ENCODE measurements at regions not wholly inside any gene's neighbourhood (a gene's known extent, or its start where the extent isn't known, plus 50 kb on each side); places are given as distances from the start of the nearest gene placed in this dataset.

DNA sequence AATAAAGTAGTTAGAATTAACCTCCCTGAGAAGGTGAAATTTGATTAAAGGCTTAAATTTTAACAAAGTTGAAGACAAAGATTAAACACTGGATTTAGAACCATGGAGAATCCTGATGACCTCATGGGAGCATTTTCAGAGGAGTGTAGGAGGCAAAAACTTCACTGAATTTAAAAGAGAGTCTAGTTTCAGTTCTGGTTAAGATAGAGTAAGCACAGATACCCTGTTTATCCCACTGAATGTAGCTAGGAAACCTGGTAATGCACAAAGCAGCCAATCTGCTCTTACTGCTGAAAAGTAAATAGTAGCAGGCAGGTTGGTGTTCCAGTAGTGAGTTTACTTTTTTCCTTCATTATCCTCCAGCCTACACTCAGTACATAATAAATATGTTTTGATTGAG, 654.9 kb upstream of the SYT4 start:
- no peak for DNase-seq (ENCODE audit: low spot score)
- TF ChIP-seq, protein P1, sequence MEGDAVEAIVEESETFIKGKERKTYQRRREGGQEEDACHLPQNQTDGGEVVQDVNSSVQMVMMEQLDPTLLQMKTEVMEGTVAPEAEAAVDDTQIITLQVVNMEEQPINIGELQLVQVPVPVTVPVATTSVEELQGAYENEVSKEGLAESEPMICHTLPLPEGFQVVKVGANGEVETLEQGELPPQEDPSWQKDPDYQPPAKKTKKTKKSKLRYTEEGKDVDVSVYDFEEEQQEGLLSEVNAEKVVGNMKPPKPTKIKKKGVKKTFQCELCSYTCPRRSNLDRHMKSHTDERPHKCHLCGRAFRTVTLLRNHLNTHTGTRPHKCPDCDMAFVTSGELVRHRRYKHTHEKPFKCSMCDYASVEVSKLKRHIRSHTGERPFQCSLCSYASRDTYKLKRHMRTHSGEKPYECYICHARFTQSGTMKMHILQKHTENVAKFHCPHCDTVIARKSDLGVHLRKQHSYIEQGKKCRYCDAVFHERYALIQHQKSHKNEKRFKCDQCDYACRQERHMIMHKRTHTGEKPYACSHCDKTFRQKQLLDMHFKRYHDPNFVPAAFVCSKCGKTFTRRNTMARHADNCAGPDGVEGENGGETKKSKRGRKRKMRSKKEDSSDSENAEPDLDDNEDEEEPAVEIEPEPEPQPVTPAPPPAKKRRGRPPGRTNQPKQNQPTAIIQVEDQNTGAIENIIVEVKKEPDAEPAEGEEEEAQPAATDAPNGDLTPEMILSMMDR (IDR thresholded peaks at IDR 0.05; ENCODE audit: extremely low read depth, missing control alignments): no peak

GRCh38 chr18:43933177-43933576, 655.9 kb upstream of the SYT4 start:
- TF ChIP-seq, protein P1 (IDR thresholded peaks at IDR 0.05; ENCODE audit: extremely low read depth, missing control alignments): no peak
- no peak for DNase-seq (ENCODE audit: low spot score)

DNA sequence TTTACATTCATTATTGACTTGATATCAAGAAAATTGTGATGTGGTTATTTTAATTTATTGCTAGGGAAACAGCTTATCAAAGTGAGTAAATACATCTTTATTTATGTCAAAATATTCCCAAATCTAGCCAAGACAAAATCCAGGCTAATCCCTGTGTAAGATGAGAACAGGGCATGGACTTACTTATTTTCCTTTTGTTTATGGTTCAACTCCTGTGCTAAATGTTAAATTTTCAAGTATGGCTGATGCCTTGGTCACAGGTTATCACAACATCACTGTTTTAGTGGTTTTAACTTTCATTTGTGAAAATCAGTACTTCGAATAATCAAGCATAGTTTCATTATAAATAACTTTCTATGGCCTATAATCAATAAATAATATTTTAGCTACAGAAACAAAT, 657.0 kb upstream of the SYT4 start:
- TF ChIP-seq, protein P1 (IDR thresholded peaks at IDR 0.05; ENCODE audit: extremely low read depth, missing control alignments): no peak
- no peak for DNase-seq (ENCODE audit: low spot score)

GRCh38 chr18:43934781-43935471, 657.6 kb upstream of the SYT4 start:
- no peak for DNase-seq (ENCODE audit: low spot score)
- TF ChIP-seq, protein P1 (IDR thresholded peaks at IDR 0.05; ENCODE audit: extremely low read depth, missing control alignments): no peak

DNA sequence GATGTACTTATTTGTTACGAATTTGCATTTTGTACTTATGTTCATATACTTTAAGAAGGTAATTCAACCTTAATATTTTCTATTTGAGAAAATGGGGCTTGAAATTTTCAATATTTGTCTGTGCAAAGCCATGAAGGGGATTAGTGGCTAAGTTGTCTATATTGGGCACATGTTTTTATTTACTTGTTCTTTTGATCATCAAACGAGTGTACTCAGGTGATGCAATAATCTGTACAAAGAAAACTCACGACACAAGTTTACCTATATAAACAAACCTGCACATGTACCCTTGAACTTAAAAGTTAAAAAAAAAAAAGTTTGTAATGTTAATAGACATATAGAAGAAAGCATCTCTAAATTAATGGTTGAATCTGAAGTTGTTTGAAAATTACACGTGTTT, 658.9 kb upstream of the SYT4 start:
- no peak for DNase-seq (ENCODE audit: low spot score)
- TF ChIP-seq, protein P1 (IDR thresholded peaks at IDR 0.05; ENCODE audit: extremely low read depth, missing control alignments): no peak

DNA sequence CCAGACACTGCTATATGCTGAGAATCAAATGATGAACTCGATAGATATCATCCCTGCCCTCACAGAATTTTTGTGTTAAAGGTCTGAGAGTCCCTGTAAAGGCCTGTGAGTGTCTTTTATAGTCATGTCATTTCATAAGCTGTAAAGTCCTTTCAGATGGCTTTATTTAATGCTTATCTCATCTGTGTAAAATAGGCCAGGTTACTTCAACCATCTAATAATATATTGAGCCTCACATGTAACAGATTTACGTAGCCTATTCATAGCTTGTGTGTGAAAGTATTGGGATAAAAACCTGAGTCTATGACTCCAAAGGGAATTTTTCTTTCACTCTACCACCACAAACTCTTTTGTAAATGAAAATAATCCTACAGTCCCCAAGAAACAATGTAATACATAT, 672.0 kb upstream of the SYT4 start:
- no peak for DNase-seq (ENCODE audit: low spot score)
- TF ChIP-seq, protein P1 (IDR thresholded peaks at IDR 0.05; ENCODE audit: extremely low read depth, missing control alignments): no peak

- TF ChIP-seq, protein P1 (IDR thresholded peaks at IDR 0.05; ENCODE audit: extremely low read depth, missing control alignments): no peak
- DNase-seq (ENCODE audit: low spot score): no peak
Observed at GRCh38 chr18:43950062-43950461, 672.8 kb upstream of the SYT4 start.
